ENCODE measurements at regions not wholly inside any gene's neighbourhood (a gene's known extent, or its start where the extent isn't known, plus 50 kb on each side); places are given as distances from the start of the nearest gene placed in this dataset.

GRCh38 chr16:85508993-85509392 lies 104.1 kb upstream of the GSE1 start:
- H4K91ac ChIP-seq (ENCODE audit: insufficient read depth, low read depth, low read length): no peak overlapping the region
- no peak overlapping the region for H3K14ac ChIP-seq (replicated peaks; ENCODE audit: low read depth, low read length)
- ChIA-PET POLR2A (ENCODE audit: unreplicated experiment) (no interaction called here), CTCF (no interaction called here)
- H3K36me3 ChIP-seq (ENCODE audit: control insufficient read depth, insufficient read depth, low read length): no peaks in the 10 kb centered on the region
- no peak for DNase-seq
- dilution Hi-C loops (cut with HindIII; ENCODE audit: low sequenced_read_pairs, unreplicated experiment) (no loop called here), in situ Hi-C loops (cut with MboI; ENCODE audit: low sequenced_read_pairs) (no loop called here), intact Hi-C loops (cut with micrococcal nuclease) (no loop called here)
- no peak overlapping the region for H4K5ac ChIP-seq (ENCODE audit: low read depth, low read length)
- H3K27ac ChIP-seq (ENCODE audit: insufficient read depth, low read length): no peak overlapping the region
- H3K4me2 ChIP-seq (ENCODE audit: low read depth, low read length): no peak overlapping the region
- no peak overlapping the region for H2BK15ac ChIP-seq (ENCODE audit: low read depth, low read length)
- H3K23ac ChIP-seq (ENCODE audit: low read depth, low read length): no peak overlapping the region
- no peak overlapping the region for H2BK20ac ChIP-seq (ENCODE audit: low read depth, low read length)
- peaks cover 20% of the 10 kb centered on the region for H3K4me1 ChIP-seq (ENCODE audit: control insufficient read depth, insufficient read depth, low read length)
- TF ChIP-seq RFX5 (IDR thresholded peaks at IDR 0.05; ENCODE audit: low read depth, low read length) (no peak), CTCF (conservative IDR thresholded peaks at IDR 0.05; ENCODE audit: low read depth, low read length) (no peak), ELK1 (IDR thresholded peaks at IDR 0.05; ENCODE audit: borderline replicate concordance, low read depth, low read length) (no peak), MXI1 (IDR thresholded peaks at IDR 0.05; ENCODE audit: borderline replicate concordance, low read depth, low read length) (no peak), BHLHE40 (IDR thresholded peaks at IDR 0.05; ENCODE audit: low read depth, low read length) (no peak)
- H2AK9ac ChIP-seq (replicated peaks; ENCODE audit: low read depth, low read length, poor library complexity): no peak overlapping the region
- ATAC-seq (ENCODE audit: low read depth): no peak
- WGBS, 2 experiments (ENCODE audit: extremely low coverage in 2 of 2, insufficient read length in 1 of 2): 77% methylated on average over 6 of the region's 15 CpGs; no CpG with 5 or more reads in 1 of the 2 experiments
- no peak overlapping the region for H2BK5ac ChIP-seq (ENCODE audit: low read depth, low read length, poor library complexity, severe bottlenecking)
- no peak overlapping the region for H4K8ac ChIP-seq (ENCODE audit: low read depth in 2 of 2, low read length in 2 of 2)
- H3K79me1 ChIP-seq (ENCODE audit: low read depth in 1 of 2, low read length in 2 of 2): peaks cover 5 to 28% of the 10 kb centered on the region in 2 experiments; a peak in 3 of 4 replicates
- no peaks in the 10 kb centered on the region for H3K9me3 ChIP-seq (ENCODE audit: control insufficient read depth, insufficient read depth, low read length)
- H3K56ac ChIP-seq (ENCODE audit: extremely low read depth, insufficient read depth, low read length): no peak overlapping the region
- H2AFZ ChIP-seq (replicated peaks; ENCODE audit: low read length, poor library complexity): no peak overlapping the region
- no TSS peak for BruUV-seq (replicated peaks)
- no peak overlapping the region for H3K9ac ChIP-seq (ENCODE audit: low read depth, low read length)
- H3K9me1 ChIP-seq (ENCODE audit: insufficient read depth, low read length): peaks cover 4% of the 10 kb centered on the region; the same call in 1 of the 2 replicates
- H4K20me1 ChIP-seq (ENCODE audit: insufficient read depth, low read length): peaks cover 16% of the 10 kb centered on the region
- no peak overlapping the region for H3K4ac ChIP-seq (ENCODE audit: low read depth, low read length)
- no peak overlapping the region for H3K4me3 ChIP-seq (ENCODE audit: insufficient read depth, low read depth, low read length)
- no peak overlapping the region; the same call in 1 of the 2 replicates for H2AK5ac ChIP-seq (ENCODE audit: low read depth, low read length)
- H3K18ac ChIP-seq (ENCODE audit: low read depth, low read length): no peak overlapping the region
- H2BK120ac ChIP-seq (ENCODE audit: low read depth, low read length): no peak overlapping the region
- no peaks in the 10 kb centered on the region for H3K27me3 ChIP-seq (ENCODE audit: control insufficient read depth, insufficient read depth, low read length)

Data from IMR-90 (cell line).